HUES6 (cell line): ENCODE measurements at regions not wholly inside any gene's neighbourhood (a gene's known extent, or its start where the extent isn't known, plus 50 kb on each side); places are given as distances from the start of the nearest gene placed in this dataset.

ENCODE experiments used
- H3K27ac ChIP-seq: 2 replicates; pipeline ENCODE4 v1.7.0; 2013; ENCODE audit warnings: low read depth, mild to moderate bottlenecking, low read length, inconsistent platforms
- H3K27me3 ChIP-seq: 2 replicates; pipeline ENCODE4 v1.6.1; 2013; ENCODE audit warnings: low read length; ENCODE audit not compliant: control insufficient read depth, insufficient read depth
- H3K36me3 ChIP-seq: 2 replicates; pipeline ENCODE4 v1.6.1; 2013; ENCODE audit warnings: low read length; ENCODE audit not compliant: control insufficient read depth, insufficient read depth
- H3K4me1 ChIP-seq: 2 replicates; pipeline ENCODE4 v1.6.1; 2013; ENCODE audit warnings: low read length; ENCODE audit not compliant: control insufficient read depth, insufficient read depth
- H3K4me3 ChIP-seq: 2 replicates; pipeline ENCODE4 v1.5.1; 2013; ENCODE audit warnings: low read depth, low read length
- H3K9ac ChIP-seq: one replicate; pipeline ENCODE4 v1.6.1; 2013; ENCODE audit warnings: mild to moderate bottlenecking, low read length
- H3K9me3 ChIP-seq: 2 replicates; pipeline ENCODE4 v1.6.1; 2013; ENCODE audit warnings: low read depth, low read length; ENCODE audit not compliant: control insufficient read depth, insufficient read depth

DNA sequence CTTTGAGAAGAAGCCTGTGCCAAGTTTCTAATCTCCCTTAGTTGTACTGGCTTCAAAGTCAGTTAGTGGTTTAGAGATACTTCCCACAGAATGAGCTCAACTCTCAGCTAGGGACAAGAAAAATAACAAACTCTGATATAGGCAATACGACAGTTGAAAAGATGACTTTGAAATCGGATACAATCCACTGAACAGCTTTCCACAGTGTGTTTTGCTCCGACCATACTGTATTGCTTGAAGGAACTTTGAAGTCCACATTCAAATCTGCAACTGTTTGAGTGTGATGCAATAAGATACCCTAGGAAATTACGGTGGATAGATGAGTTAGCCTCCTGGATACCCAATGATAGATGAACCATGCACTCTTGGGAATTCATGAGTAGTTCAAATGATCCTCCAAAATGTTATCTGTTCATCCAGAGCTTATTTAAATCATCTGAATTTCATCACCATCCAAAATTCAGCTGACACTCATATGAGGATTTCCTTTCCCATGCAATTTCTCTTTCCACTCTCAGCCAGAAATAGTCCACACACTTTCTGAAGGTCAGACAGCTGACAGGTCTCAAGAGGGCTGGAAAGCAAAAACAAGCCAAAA is 443.8 kb downstream of the HAO1 start:
- no peak overlapping the region for H3K9ac ChIP-seq
- no peaks in the 10 kb centered on the region for H3K27me3 ChIP-seq
- no peaks in the 10 kb centered on the region for H3K36me3 ChIP-seq
- H3K4me3 ChIP-seq = no peak overlapping the region
- no peaks in the 10 kb centered on the region for H3K4me1 ChIP-seq
- 0 out of 2 replicates have a peak, but pooled peaks cover 4% of the 10 kb centered on the region for H3K9me3 ChIP-seq
- no peak overlapping the region for H3K27ac ChIP-seq

GRCh38 chr20:7497985-7498384 is 442.3 kb downstream of the HAO1 start:
- H3K36me3 ChIP-seq = no peaks in the 10 kb centered on the region
- H3K9me3 ChIP-seq = 0 out of 2 replicates have a peak, but pooled peaks cover 4% of the 10 kb centered on the region
- no peak overlapping the region for H3K27ac ChIP-seq
- H3K9ac ChIP-seq = no peak overlapping the region
- no peaks in the 10 kb centered on the region for H3K27me3 ChIP-seq
- H3K4me1 ChIP-seq = peaks cover under 1% of the 10 kb centered on the region; the same call in 1 of the 2 replicates
- no peak overlapping the region for H3K4me3 ChIP-seq

DNA sequence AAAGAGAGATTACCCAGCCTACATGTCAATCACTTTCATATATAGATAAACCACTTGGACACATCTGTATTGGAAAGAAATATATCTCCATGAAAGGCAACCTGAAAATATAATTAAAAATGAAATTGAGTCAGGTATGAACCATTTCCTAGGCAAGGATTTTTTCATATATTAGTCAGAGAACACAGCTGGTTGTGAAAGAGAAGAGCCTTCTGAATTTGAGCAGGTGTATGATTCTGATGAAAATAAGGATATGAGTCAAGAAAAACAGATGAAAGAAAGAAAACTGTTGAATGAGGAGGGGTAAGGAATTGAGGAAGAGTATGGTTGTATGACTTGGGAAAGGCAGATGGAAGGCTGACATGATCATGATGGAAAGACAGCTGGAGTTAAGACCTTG is 441.1 kb downstream of the HAO1 start:
- H3K9ac ChIP-seq = no peak overlapping the region
- no peaks in the 10 kb centered on the region for H3K27me3 ChIP-seq
- H3K27ac ChIP-seq = no peak overlapping the region
- 0 out of 2 replicates have a peak, but pooled peaks cover 4% of the 10 kb centered on the region for H3K9me3 ChIP-seq
- no peaks in the 10 kb centered on the region for H3K36me3 ChIP-seq
- H3K4me1 ChIP-seq = peaks cover 8% of the 10 kb centered on the region; the same call in 1 of the 2 replicates
- no peak overlapping the region for H3K4me3 ChIP-seq

- Histone ChIP-seq H3K27me3 (no peaks in the 10 kb centered on the region), H3K4me3 (no peak overlapping the region), H3K9me3 (no peaks in the 10 kb centered on the region), H3K27ac (no peak overlapping the region), H3K36me3 (no peaks in the 10 kb centered on the region), H3K9ac (no peak overlapping the region), H3K4me1 (peaks cover 8% of the 10 kb centered on the region; the same call in 1 of the 2 replicates)
Observed at GRCh38 chr20:7500231-7500663, 440.0 kb downstream of the HAO1 start.

GRCh38 chr20:7503501-7503900 is 436.8 kb downstream of the HAO1 start:
- H3K27ac ChIP-seq = no peak overlapping the region
- H3K36me3 ChIP-seq = no peaks in the 10 kb centered on the region
- peaks cover 8% of the 10 kb centered on the region; the same call in 1 of the 2 replicates for H3K4me1 ChIP-seq
- no peak overlapping the region for H3K4me3 ChIP-seq
- no peaks in the 10 kb centered on the region for H3K27me3 ChIP-seq
- H3K9me3 ChIP-seq = no peaks in the 10 kb centered on the region
- no peak overlapping the region for H3K9ac ChIP-seq

- no peak overlapping the region for H3K27ac ChIP-seq
- no peak overlapping the region for H3K4me3 ChIP-seq
- no peaks in the 10 kb centered on the region for H3K36me3 ChIP-seq
- no peaks in the 10 kb centered on the region for H3K27me3 ChIP-seq
- H3K4me1 ChIP-seq = peaks cover 8% of the 10 kb centered on the region; the same call in 1 of the 2 replicates
- no peaks in the 10 kb centered on the region for H3K9me3 ChIP-seq
- no peak overlapping the region for H3K9ac ChIP-seq
Observed at GRCh38 chr20:7505152-7505834, 435.0 kb downstream of the HAO1 start.

GRCh38 chr20:7505835-7506221 is 434.4 kb downstream of the HAO1 start:
- Histone ChIP-seq H3K4me1 (peaks cover 8% of the 10 kb centered on the region; the same call in 1 of the 2 replicates), H3K4me3 (no peak overlapping the region), H3K27ac (no peak overlapping the region), H3K9ac (no peak overlapping the region), H3K36me3 (no peaks in the 10 kb centered on the region), H3K9me3 (no peaks in the 10 kb centered on the region), H3K27me3 (no peaks in the 10 kb centered on the region)

DNA sequence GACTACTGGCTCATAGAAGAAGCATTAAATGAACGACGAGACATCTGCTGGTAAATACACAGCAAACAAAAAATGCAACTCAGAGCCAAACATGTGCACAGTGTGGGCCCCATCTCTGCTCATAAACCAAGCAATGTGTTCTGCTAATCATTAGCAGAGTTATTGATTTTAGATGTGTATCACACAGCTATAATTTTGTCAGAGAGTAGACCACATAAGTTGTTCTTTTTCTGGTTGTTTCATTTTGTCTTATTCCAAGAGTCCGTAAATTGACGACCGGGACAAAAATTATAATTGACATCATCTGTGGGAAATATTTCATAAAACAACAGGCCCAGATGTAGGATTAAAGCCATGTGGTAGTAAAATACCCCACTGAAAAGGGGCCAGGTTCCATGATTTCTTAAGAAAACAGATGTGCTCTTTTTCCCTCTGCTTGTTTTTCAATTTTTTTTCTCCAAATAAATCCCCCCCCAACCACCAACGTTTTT is 423.6 kb downstream of the HAO1 start:
- H3K36me3 ChIP-seq = no peaks in the 10 kb centered on the region
- H3K27me3 ChIP-seq = no peaks in the 10 kb centered on the region
- no peak overlapping the region for H3K4me3 ChIP-seq
- H3K4me1 ChIP-seq = no peaks in the 10 kb centered on the region
- no peak overlapping the region for H3K9ac ChIP-seq
- H3K27ac ChIP-seq = no peak overlapping the region
- H3K9me3 ChIP-seq = no peaks in the 10 kb centered on the region

GRCh38 chr20:7520361-7520760 is 419.9 kb downstream of the HAO1 start:
- Histone ChIP-seq H3K4me3 (no peak overlapping the region), H3K36me3 (no peaks in the 10 kb centered on the region), H3K27me3 (no peaks in the 10 kb centered on the region), H3K4me1 (no peaks in the 10 kb centered on the region), H3K27ac (no peak overlapping the region), H3K9ac (no peak overlapping the region), H3K9me3 (no peaks in the 10 kb centered on the region)

DNA sequence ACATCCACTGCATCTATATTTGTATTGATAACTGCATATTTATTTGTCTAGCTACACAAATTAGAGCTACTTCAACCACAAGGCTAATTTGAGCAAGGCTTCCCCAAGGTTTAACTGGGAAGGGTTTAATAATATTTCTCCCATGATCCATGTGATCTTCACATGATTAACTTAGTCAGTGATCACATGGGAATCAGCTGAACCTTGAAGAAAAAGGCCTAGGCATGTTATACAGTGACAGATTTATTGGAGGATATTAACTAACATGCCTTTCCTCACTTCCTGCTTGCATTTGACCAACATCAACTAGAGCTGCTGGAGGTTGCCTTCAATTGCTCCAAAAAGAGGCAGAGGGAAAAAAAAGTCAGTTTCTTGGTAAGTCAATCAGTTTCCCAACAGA is 417.0 kb downstream of the HAO1 start:
- Histone ChIP-seq H3K36me3 (no peaks in the 10 kb centered on the region), H3K27ac (no peak overlapping the region), H3K4me3 (no peak overlapping the region), H3K4me1 (no peaks in the 10 kb centered on the region), H3K27me3 (no peaks in the 10 kb centered on the region), H3K9ac (no peak overlapping the region), H3K9me3 (no peaks in the 10 kb centered on the region)

GRCh38 chr20:7540018-7540417 is 400.2 kb downstream of the HAO1 start:
- no peak overlapping the region for H3K27ac ChIP-seq
- no peaks in the 10 kb centered on the region for H3K9me3 ChIP-seq
- H3K4me3 ChIP-seq = no peak overlapping the region
- no peaks in the 10 kb centered on the region for H3K27me3 ChIP-seq
- H3K4me1 ChIP-seq = no peaks in the 10 kb centered on the region
- H3K9ac ChIP-seq = no peak overlapping the region
- no peaks in the 10 kb centered on the region for H3K36me3 ChIP-seq
